COLO829 (cell line): ENCODE measurements at regions not wholly inside any gene's neighbourhood (a gene's known extent, or its start where the extent isn't known, plus 50 kb on each side); places are given as distances from the start of the nearest gene placed in this dataset.
"Not testable (repeated sequence)": the region's sequence is repeated elsewhere in the genome, so short reads cannot be mapped to it uniquely, and the experiment has no call there.

Experiments used
- DNase-seq: peaks from one replicate; pipeline ENCODE4 v3.0.0; 2012; ENCODE audit warnings: low spot score

DNA sequence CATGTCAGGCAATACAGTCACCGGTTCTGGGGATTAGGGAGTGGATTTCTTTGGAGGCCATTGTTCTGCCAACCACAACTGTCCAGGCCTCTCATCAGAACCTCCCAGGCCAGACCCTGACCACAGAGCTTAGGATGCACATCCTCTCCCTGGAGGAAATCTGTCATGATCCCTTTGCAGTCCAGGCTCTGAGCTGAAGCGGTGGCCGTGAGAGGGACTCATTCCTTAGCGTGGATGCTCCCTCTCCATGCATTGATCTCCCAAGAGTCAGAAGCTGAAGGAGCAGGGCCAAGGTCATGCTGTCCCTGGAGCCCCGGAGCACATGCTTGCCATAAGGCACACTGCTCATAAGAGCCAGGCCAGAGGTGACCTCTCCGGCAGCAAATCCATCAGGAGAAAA, 181.4 kb downstream of the COPRS start:
- no peak for DNase-seq

DNA sequence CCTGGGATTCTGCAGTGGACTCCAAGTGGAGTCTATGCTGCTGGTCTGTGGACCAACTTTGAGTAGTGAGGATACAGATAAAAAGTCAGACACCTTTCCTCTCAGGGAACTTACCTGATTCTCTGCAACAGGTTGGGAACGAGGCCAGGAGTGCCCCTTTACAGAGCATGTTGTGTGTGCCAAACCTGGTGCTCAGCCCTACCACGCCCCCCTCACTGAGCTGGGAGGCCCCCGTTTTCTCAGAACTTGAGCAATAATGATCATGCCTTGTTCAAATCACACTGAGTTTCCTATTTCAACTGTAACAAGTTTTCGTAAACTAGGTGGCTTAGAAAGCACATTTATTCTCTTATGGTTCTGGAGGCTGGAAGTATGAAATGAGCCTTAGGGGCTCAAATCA, 182.0 kb downstream of the COPRS start:
- DNase-seq: no peak

- DNase-seq: not testable (repeated sequence)
Observed at GRCh38 chr17:31675392-31675791, 183.7 kb downstream of the COPRS start.

- no peak for DNase-seq
Observed at GRCh38 chr17:31674717-31675349, 184.2 kb downstream of the COPRS start.

- DNase-seq: no peak
Observed at GRCh38 chr17:31674305-31674704, 184.7 kb downstream of the COPRS start.

- no peak for DNase-seq
Observed at GRCh38 chr17:31673076-31673475, 186.0 kb downstream of the COPRS start.

DNA sequence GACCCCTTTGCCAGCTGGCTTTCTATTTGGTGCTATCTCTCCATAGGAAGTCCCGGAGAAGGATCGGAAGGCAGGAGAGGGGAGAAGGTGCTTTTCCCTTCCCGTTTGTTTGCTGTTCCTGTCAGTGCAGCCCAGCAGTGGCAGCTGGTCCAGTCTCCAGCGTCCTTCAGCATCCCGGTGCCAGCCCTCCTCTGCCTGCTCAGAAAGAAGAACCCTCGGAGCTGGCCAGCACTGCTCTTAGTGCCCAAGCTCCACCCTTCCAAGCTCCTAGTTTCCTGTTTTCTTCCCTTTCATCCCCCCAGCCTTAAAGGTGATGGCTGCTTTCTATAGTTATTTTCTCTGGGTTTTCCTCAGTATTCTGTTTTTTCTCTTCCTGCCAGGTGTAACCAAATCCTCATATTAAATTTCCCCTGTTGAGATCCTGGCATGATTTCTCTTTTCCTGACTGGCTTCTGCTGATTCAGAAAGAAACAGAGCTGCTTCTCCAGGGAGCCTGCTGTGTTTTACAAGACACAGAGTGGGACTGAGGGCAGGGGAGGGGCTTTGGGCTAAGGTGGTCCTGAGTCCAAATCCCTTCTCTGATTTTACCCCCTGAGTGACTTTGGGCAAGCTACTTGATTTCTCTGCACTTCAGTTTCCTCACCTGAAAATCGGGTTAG, 186.8 kb downstream of the COPRS start:
- DNase-seq: no peak

GRCh38 chr17:31663576-31663975, 195.5 kb downstream of the COPRS start:
- no peak for DNase-seq

- DNase-seq: no peak
Observed at GRCh38 chr17:31660684-31661083, 198.4 kb downstream of the COPRS start.

DNA sequence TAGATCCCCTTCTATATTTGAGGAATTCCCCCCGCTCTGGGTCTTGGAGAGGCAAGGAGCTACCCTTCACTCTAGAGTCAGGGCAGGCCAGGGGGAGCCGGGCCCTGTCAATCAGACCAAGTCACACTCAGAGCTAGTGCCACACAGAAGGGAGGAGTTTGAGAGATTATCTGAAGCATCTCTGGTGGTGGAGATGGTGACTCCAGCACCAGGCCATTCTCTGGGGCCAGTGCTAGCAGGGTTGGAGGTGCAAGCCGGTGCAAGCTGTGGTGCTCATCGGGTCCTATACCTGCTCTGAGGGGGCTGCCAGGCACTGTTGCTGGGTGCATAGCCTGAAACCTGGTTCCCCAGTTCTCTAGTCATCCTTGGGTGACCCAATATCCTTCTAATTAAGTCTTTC, 201.2 kb downstream of the COPRS start:
- no peak for DNase-seq

- DNase-seq: no peak
Observed at GRCh38 chr17:31654936-31655335, 204.1 kb downstream of the COPRS start.

GRCh38 chr17:31653691-31654090, 205.4 kb downstream of the COPRS start:
- DNase-seq: no peak

DNA sequence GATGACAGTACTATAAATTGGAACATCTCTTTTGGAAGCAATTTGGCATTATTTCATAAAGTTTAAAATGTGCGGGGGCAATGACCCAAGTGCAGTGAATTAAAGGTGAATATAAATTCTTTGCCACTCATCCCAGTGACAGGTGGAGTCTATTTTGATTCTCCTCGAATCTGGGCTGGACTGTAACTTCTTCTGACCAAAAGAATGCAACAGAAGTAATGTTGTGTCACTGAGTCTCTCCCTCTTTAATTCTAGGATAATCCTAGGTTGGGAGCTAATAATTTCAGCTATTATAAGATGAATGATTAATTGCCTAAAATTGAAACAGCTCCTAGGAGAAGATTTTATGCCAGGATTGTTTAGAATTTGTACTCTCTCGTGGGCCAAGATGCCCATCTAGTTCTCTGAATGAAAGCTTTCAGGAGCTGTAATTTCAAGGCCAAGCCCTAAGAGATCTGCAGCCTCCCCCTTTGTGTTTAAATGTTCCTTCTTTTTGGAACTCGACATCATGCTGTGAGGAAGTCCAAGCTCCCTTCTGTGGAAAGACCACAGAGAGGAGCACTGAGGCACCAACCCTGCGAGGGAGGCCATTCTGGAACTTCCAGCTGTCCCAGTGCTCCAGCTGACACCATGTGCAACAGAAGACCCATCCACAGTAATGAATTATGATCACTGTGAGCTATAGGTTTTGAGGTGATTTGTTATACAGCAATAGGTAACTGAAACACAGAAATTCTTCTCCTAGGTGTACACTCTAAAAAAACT, 208.1 kb downstream of the COPRS start:
- no peak for DNase-seq

DNA sequence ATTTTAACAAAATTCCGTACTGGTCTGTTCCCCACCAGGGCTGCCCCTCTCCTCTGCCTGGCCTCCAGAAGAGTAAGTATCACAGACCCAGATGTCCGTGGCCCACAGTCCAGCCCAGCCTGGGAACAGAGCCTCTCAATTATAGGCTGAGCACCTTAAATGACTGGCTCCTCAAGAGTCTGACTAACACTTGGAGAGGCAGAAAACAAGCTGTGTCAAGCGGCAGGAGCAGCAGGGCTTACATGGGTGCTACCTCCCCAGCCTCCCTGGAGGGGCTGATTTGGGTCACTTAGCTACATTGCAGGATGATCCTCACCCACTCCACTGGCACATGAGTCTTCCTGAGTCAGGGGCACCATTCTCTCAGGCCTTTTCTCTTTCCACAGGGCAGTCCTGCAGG, 209.7 kb downstream of the COPRS start:
- DNase-seq: no peak

DNA sequence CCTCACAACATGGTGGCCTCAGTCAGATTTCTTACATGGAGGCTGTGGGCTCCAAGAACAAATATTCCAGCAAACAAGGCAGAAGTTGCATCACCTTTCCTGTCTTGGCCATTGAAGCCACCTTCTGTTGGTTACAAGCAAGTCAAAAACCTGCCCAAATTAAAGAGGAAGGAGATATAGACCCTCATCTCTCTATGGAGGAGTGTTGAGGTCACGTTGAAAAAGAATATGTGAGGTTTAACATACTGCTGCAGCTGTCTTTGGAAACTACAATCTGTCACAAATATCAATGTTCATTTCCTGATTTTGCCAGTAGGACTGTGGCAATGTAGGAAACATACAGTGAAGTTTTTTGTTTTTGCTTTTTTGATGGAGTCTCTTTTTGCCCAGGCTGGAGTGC, 211.4 kb downstream of the COPRS start:
- no peak for DNase-seq

DNA sequence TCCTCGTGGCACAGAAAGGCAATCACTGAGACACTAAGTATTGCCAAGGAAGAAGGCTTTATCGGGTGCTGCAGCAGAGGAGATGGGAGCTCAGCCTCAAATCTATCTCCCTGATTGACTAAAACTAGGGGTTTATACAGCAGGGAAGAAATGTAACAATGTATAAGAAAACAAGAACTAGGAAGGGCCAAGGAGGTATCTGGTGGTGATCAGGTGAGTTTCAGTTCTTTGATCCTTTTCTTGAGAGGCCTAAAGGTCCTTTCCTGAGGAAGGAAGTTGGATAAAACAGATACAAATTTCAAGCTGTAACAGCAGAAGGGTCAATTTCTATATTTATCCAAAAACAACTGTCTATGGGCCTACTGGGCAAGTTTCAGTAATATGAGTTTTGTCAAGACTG, 212.4 kb downstream of the COPRS start:
- no peak for DNase-seq

DNA sequence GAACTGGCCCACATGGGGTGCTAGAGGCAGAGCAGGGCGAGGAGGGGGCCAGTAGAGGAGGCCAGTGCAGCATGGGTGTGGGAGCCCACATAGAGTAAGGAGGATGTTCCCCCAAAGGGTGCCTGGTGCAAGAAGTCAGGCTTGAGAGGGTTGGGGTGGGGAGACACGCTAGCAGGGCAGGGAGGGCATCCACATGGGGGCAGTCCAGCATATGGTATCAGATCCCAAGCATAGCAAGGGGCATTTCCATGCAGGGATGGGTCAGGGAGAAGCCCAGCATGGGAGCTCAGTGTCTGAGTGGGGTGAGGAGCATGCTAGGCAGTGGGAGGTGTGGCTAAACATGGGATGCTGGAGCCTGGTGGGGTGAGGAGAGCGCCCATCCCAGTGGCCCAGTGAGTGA, 213.7 kb downstream of the COPRS start:
- no peak for DNase-seq

DNA sequence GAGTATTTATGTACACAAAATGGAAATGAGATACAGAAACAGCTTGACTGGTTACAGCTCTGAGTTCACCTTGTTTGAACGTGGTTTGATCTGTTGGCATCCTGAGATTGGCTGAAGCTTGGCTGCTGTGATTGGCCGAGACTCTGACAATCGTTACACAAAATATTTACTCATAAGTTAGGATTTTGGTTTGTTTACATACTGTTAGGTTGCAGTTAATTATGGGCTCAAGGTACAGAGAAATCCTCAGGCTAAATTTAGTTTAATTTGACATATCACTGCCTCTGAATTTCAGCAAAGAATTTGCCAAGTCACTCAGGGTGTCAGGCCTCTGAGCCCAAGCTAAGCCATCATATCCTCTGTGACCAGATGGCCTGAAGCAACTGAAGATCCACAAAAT, 227.3 kb downstream of the COPRS start:
- no peak for DNase-seq

DNA sequence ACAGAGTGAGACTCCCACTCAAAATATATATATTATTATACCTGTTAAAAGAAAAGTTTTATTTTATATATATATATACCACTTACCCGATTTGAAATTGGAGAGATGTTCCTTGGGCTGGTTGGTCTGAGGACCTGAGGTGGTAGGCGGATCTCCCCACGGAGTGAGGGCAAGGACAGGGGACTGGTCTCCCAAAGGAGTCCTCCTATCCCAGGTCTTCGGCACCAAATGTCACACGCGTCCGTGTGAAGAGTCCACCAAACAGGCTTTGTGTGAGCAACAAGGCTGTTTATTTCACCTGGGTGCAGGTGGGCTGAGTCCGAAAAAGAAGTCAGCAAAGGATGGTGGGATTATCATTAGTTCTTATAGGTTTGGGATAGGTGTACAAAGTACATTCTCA, 228.2 kb downstream of the COPRS start:
- not testable (repeated sequence) for DNase-seq

DNA sequence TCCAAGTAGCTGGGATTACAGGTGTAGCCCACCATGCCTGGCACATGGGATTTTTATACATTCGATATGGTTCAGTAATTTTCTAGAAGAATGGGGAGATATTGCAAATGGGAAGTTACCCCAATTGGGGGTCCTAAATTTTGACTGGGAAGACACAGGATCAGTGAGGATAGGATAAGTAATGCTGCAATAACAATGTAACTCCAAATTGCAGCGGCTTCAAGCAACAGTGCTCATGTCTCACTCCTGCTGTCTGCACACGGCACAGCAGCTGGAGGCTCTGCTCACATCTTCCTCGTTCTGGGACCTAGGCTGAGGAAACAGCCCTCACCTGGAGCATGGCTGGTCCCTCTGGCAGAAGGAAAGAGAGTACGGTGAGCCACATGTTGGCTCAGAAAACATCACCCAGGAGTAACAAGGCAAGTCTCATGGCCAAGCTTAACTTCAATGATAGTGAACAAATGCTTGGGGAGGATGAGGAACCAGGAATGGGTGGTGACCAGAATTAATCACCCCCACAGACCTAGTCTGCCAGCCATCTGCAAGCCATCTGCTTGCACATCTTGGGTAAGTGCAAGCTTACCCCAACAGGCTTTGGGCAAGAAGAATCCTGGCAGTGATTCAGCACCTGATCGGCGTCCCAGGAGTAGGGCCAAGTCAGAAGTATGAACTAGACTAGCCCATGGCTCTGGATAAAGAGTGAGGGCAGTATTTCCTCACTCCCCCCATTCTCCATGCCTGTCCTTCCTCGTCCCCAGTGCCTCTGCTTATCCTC, 229.2 kb downstream of the COPRS start:
- no peak for DNase-seq

DNA sequence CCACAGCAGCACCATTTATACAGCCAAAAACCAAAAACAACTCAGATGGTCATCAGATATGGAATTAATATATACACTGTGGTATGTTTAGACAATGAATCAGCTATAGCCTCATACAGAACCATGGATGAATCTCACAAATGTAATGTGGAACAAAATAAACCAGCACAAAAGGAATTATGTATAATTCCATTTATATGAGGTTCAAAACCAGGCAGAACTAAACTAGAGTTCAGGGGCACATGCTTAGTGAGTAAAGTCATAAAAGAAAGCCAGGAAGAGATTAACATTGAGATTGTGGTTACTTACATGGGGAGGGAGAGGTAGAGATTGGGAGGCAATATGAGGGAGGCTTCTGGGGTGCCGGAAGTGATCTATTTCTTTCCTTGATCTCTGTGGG, 231.1 kb downstream of the COPRS start:
- DNase-seq: no peak

- DNase-seq: no peak
Observed at GRCh38 chr17:31623990-31624389, 232.5 kb downstream of the RAB11FIP4 start.

DNA sequence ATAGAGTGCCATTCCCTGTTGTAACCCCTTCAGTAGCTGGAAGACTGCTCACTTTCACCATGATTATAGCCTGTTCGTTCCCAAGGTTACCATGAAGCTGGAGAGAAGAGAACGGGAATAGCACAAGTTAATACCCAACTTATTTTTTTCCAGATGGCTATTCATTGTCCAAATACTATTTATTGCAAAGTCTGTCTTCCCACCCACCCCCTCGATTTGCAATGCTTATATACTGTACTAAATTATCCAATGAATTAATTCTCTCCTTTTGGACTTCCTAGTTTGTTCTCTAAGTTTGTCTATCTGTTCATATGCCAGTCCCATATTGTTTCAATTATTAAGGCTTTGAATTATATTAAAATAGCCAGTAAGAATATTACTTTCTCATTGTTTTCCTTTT, 231.0 kb downstream of the RAB11FIP4 start:
- no peak for DNase-seq
